K562 (cell line): ENCODE measurements at regions not wholly inside any gene's neighbourhood (a gene's known extent, or its start where the extent isn't known, plus 50 kb on each side); places are given as distances from the start of the nearest gene placed in this dataset.

ENCODE experiments used
- BRCA1 ChIP-seq, 2 experiments: fragments of 450-650 bp in 1 of 2; sonication (generic) in 1 of 2; formaldehyde crosslinking in 1 of 2; IDR thresholded peaks; 2 replicates each; pipeline versions ENCODE4 v1.5.0 to v1.6.1; 2017 to 2020; ENCODE audit warnings: mild to moderate bottlenecking in 1 of 2, missing genetic modification reagents in 1 of 2
- DDX20 ChIP-seq: fragments of 450-650 bp; IDR thresholded peaks from 2 replicates; pipeline ENCODE4 v1.6.1; 2016; ENCODE audit warnings: missing genetic modification characterization, low read depth, mild to moderate bottlenecking, missing compliant biosample characterization, moderate library complexity
- DPF2 ChIP-seq: fragments of 450-650 bp; IDR thresholded peaks from 2 replicates; pipeline ENCODE4 v1.6.1; 2016
- GABPA ChIP-seq: fragments of 200-800 bp; sonication (Bioruptor generic); conservative IDR thresholded peaks from 2 replicates; pipeline ENCODE4 v1.6.1; 2016; ENCODE audit warnings: low read depth, missing genetic modification characterization, missing compliant biosample characterization
- HMGN3 ChIP-seq: IDR thresholded peaks from 2 replicates; pipeline ENCODE4 v1.6.1; 2011; ENCODE audit warnings: borderline replicate concordance, low read depth, mild to moderate bottlenecking, mixed read lengths, low read length; ENCODE audit not compliant: insufficient read length; ENCODE audit errors: extremely low read depth
- HNRNPK ChIP-seq: fragments of 200-400 bp; formaldehyde crosslinking; IDR thresholded peaks from one replicate; pipeline ENCODE4 v1.6.1; 2018; ENCODE audit warnings: mild to moderate bottlenecking, low read depth, low read length; ENCODE audit not compliant: poor library complexity, severe bottlenecking
- MECOM ChIP-seq: fragments of 250-450 bp; sonication (Bioruptor Pico); IDR thresholded peaks from 2 replicates; pipeline ENCODE4 v1.8.0; 2022; ENCODE audit warnings: inconsistent platforms
- MED1 ChIP-seq: sonication (generic); formaldehyde crosslinking; IDR thresholded peaks from 2 replicates; pipeline ENCODE4 v1.8.1; 2023; ENCODE audit warnings: missing genetic modification reagents, borderline replicate concordance
- NEUROD1 ChIP-seq: fragments of 150-350 bp; IDR thresholded peaks from 2 replicates; pipeline ENCODE4 v1.6.1; 2014; ENCODE audit warnings: borderline replicate concordance, low read length, low read depth; ENCODE audit not compliant: partially characterized antibody
- PCBP1 ChIP-seq: fragments of 200-400 bp; formaldehyde crosslinking; IDR thresholded peaks from 2 replicates; pipeline ENCODE4 v1.6.1; 2018; ENCODE audit warnings: mild to moderate bottlenecking, low read depth, low read length; ENCODE audit not compliant: poor library complexity, severe bottlenecking
- PHB ChIP-seq: fragments of 250-450 bp; sonication (Bioruptor Pico); IDR thresholded peaks from 2 replicates; pipeline ENCODE4 v1.5.0; 2021
- PHF21A ChIP-seq: fragments of 450-650 bp; IDR thresholded peaks from 2 replicates; pipeline ENCODE4 v1.6.1; 2017; ENCODE audit warnings: low read depth, borderline replicate concordance
- RCOR1 ChIP-seq, 2 experiments: IDR thresholded peaks; 2 replicates each; pipeline ENCODE4 v1.6.1; 2012; ENCODE audit warnings: low read depth in 2 of 2, low read length in 2 of 2, borderline replicate concordance in 1 of 2, improper control_type of control experiment in 1 of 2
- SIRT6 ChIP-seq: IDR thresholded peaks from one replicate; pipeline ENCODE4 v1.6.1; 2012; ENCODE audit warnings: low read depth, mild to moderate bottlenecking, control low read depth, inconsistent platforms, low read length, moderate library complexity
- SMAD4 ChIP-seq: fragments of 250-450 bp; sonication (Bioruptor Pico); conservative IDR thresholded peaks from 2 replicates; pipeline ENCODE4 v1.8.0; 2021; ENCODE audit warnings: inconsistent platforms, mild to moderate bottlenecking, moderate library complexity
- STAT5A ChIP-seq: IDR thresholded peaks from 2 replicates; pipeline ENCODE4 v1.6.1; 2012; ENCODE audit warnings: low read length, inconsistent platforms, borderline replicate concordance
- TBP ChIP-seq: optimal IDR thresholded peaks from 2 replicates; pipeline ENCODE3; 2011; ENCODE audit warnings: low read depth, low read length, improper control_type of control experiment
- TOE1 ChIP-seq, 2 experiments: fragments of 450-650 bp in 1 of 2; sonication (generic) in 1 of 2; formaldehyde crosslinking in 1 of 2; IDR thresholded peaks; 2 replicates each; pipeline versions ENCODE4 v1.7.1 to v1.8.0; 2016 to 2022; ENCODE audit warnings: borderline replicate concordance in 2 of 2, mild to moderate bottlenecking in 2 of 2, antibody characterized with exemption in 1 of 2, inconsistent platforms in 1 of 2, low read depth in 1 of 2, missing genetic modification reagents in 1 of 2, moderate library complexity in 1 of 2
- ZBTB1 ChIP-seq: sonication (generic); formaldehyde crosslinking; IDR thresholded peaks from 2 replicates; pipeline ENCODE4 v1.8.1; 2023; ENCODE audit warnings: missing genetic modification reagents, low read depth, mild to moderate bottlenecking, borderline replicate concordance
- ZNF77 ChIP-seq: fragments of 250-450 bp; sonication (Bioruptor Pico); IDR thresholded peaks from 2 replicates; pipeline ENCODE4 v1.5.0; 2020
- TF ChIP-seq, protein P1 (sequence below), 2 experiments: IDR thresholded peaks; 2 replicates each; pipeline ENCODE4 v1.6.1; 2012; ENCODE audit warnings: improper control_type of control experiment in 2 of 2, low read depth in 2 of 2, low read length in 2 of 2, borderline replicate concordance in 1 of 2
- TF ChIP-seq, protein P2 (sequence below): sonication (generic); formaldehyde crosslinking; IDR thresholded peaks from 2 replicates; pipeline ENCODE4 v1.9.0; 2022; ENCODE audit warnings: mild to moderate bottlenecking, missing genetic modification reagents
- TF ChIP-seq, protein P3 (sequence below): fragments of 250-450 bp; sonication (Bioruptor Pico); IDR thresholded peaks from 2 replicates; pipeline ENCODE4 v1.8.0; 2021; ENCODE audit warnings: borderline replicate concordance, mild to moderate bottlenecking, moderate library complexity; ENCODE audit not compliant: poor library complexity, severe bottlenecking
- TF ChIP-seq, protein P4 (sequence below): fragments of 450-650 bp; formaldehyde crosslinking; IDR thresholded peaks from 2 replicates; pipeline ENCODE4 v1.4.0; 2020; ENCODE audit warnings: mild to moderate bottlenecking, moderate library complexity

DNA sequence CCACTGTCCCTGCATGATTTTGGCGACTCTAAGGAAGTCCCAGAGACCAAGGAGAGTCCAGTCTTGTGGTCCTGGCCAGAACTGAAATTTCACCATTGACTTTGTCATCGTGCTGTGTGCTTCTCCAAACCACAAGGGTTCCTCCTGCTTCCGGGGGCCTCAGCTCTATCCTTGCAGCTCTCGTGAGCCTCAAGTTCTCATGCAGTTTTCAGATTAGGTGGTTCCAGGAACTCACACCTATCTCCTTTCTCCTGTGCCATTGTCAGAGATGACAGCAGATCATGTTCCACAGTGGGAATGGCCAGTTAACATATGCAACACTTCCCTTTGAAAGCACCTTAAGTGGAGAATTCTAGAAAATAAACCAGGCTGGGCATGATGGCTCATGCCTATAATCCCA lies 97.9 kb upstream of the CRHR1 start (continued):
- TF ChIP-seq TBP: peak; percentile 21
- TF ChIP-seq STAT5A: peak; percentile 65
- no peak for TF ChIP-seq DDX20 (tag)
- TF ChIP-seq RCOR1 (IDR thresholded peaks at IDR 0.05; ENCODE audit: borderline replicate concordance in 1 of 2, low read depth in 2 of 2, low read length in 2 of 2): peak in 1 of 2 experiments; percentile 70; a peak in 2 of 4 replicates
- TF ChIP-seq, protein P1, sequence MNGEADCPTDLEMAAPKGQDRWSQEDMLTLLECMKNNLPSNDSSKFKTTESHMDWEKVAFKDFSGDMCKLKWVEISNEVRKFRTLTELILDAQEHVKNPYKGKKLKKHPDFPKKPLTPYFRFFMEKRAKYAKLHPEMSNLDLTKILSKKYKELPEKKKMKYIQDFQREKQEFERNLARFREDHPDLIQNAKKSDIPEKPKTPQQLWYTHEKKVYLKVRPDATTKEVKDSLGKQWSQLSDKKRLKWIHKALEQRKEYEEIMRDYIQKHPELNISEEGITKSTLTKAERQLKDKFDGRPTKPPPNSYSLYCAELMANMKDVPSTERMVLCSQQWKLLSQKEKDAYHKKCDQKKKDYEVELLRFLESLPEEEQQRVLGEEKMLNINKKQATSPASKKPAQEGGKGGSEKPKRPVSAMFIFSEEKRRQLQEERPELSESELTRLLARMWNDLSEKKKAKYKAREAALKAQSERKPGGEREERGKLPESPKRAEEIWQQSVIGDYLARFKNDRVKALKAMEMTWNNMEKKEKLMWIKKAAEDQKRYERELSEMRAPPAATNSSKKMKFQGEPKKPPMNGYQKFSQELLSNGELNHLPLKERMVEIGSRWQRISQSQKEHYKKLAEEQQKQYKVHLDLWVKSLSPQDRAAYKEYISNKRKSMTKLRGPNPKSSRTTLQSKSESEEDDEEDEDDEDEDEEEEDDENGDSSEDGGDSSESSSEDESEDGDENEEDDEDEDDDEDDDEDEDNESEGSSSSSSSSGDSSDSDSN (IDR thresholded peaks at IDR 0.05; ENCODE audit: borderline replicate concordance in 1 of 2, low read depth in 2 of 2, low read length in 2 of 2): 0 out of 4 replicates have a peak, but pooled peaks of 1 of the 2 experiments have one; percentile 20
- TF ChIP-seq ZNF77 (CRISPR knock-in tag): no peak
- TF ChIP-seq TOE1 (IDR thresholded peaks at IDR 0.05; ENCODE audit: borderline replicate concordance): no peak
- TF ChIP-seq TOE1 (CRISPR knock-in tag; IDR thresholded peaks at IDR 0.05; ENCODE audit: borderline replicate concordance, low read depth): no peak
- TF ChIP-seq HMGN3: no peak
- no peak for TF ChIP-seq SIRT6
- TF ChIP-seq PHF21A: no peak
- TF ChIP-seq ZBTB1 (CRISPR knock-in tag): no peak
- no peak for TF ChIP-seq MED1 (CRISPR knock-in tag)
- TF ChIP-seq, protein P2, sequence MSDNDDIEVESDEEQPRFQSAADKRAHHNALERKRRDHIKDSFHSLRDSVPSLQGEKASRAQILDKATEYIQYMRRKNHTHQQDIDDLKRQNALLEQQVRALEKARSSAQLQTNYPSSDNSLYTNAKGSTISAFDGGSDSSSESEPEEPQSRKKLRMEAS (CRISPR knock-in tag): no peak
- peak; percentile 52; the same call in 1 of the 2 replicates for TF ChIP-seq DPF2
- TF ChIP-seq MECOM (CRISPR knock-in tag): no peak
- no peak for TF ChIP-seq PCBP1
- TF ChIP-seq NEUROD1: no peak
- no peak for TF ChIP-seq BRCA1 (IDR thresholded peaks at IDR 0.05)
- TF ChIP-seq BRCA1 (CRISPR knock-in tag; IDR thresholded peaks at IDR 0.05): no peak
- TF ChIP-seq PHB (CRISPR knock-in tag): no peak
- TF ChIP-seq SMAD4 (CRISPR knock-in tag): 0 out of 2 replicates have a peak, but pooled peaks have one; percentile 37
- TF ChIP-seq GABPA (tag): peak; percentile 66
- no peak for TF ChIP-seq HNRNPK
- TF ChIP-seq, protein P3, sequence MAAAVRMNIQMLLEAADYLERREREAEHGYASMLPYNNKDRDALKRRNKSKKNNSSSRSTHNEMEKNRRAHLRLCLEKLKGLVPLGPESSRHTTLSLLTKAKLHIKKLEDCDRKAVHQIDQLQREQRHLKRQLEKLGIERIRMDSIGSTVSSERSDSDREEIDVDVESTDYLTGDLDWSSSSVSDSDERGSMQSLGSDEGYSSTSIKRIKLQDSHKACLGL: no peak
- TF ChIP-seq, protein P4, sequence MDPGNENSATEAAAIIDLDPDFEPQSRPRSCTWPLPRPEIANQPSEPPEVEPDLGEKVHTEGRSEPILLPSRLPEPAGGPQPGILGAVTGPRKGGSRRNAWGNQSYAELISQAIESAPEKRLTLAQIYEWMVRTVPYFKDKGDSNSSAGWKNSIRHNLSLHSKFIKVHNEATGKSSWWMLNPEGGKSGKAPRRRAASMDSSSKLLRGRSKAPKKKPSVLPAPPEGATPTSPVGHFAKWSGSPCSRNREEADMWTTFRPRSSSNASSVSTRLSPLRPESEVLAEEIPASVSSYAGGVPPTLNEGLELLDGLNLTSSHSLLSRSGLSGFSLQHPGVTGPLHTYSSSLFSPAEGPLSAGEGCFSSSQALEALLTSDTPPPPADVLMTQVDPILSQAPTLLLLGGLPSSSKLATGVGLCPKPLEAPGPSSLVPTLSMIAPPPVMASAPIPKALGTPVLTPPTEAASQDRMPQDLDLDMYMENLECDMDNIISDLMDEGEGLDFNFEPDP (CRISPR knock-in tag): no peak
